Mucosa of descending colon (tissue), 3 donors: ENCODE measurements at regions not wholly inside any gene's neighbourhood (a gene's known extent, or its start where the extent isn't known, plus 50 kb on each side); places are given as distances from the start of the nearest gene placed in this dataset.
"Not testable (repeated sequence)": the region's sequence is repeated elsewhere in the genome, so short reads cannot be mapped to it uniquely, and the experiment has no call there.

Source experiments
- ATAC-seq: fragments of 200-7000 bp; cut with Tn5 transposase; one replicate; pipeline ENCODE4 v1.9.1; 2020; ENCODE audit warnings: mild to moderate bottlenecking, moderate library complexity
- DNase-seq, 3 donors: peaks; one replicate each; pipeline ENCODE4 v3.0.0-alpha.2; 2020
- H3K36me3 ChIP-seq: fragments of 200-600 bp; one replicate; pipeline ENCODE4 v1.8.0; 2021; ENCODE audit warnings: low read depth, mild to moderate bottlenecking
- H3K4me1 ChIP-seq: fragments of 200-600 bp; one replicate; pipeline ENCODE4 v1.8.0; 2021; ENCODE audit warnings: low read depth, mild to moderate bottlenecking
- H3K4me3 ChIP-seq: fragments of 200-600 bp; one replicate; pipeline ENCODE4 v1.8.0; 2021; ENCODE audit warnings: mild to moderate bottlenecking
- H3K9me3 ChIP-seq: fragments of 200-600 bp; one replicate; pipeline ENCODE4 v1.8.0; 2021; ENCODE audit warnings: mild to moderate bottlenecking
- intact Hi-C, 2 donors: fragments of 100-400 bp; cut with DNase I in 1 of 2; cut with micrococcal nuclease in 1 of 2; formaldehyde crosslinking; loops; one replicate each; pipeline versions ENCODE4 v1.11.0 to v1.11.1; 2022; cut with DNase I, micrococcal nuclease
- TF ChIP-seq, protein P1 (sequence below): fragments of 200-600 bp; IDR thresholded peaks from one replicate; pipeline ENCODE4 v1.8.0; 2022; ENCODE audit warnings: antibody characterized with exemption, mild to moderate bottlenecking
- donor health status: DM: no; HTN: no; CAD: no; lungs with moderate emphysema.
- donor health status: DM: no; HTN: no; CAD: no.
- donor health status: DM: no; HTN: yes; CAD: no.

DNA sequence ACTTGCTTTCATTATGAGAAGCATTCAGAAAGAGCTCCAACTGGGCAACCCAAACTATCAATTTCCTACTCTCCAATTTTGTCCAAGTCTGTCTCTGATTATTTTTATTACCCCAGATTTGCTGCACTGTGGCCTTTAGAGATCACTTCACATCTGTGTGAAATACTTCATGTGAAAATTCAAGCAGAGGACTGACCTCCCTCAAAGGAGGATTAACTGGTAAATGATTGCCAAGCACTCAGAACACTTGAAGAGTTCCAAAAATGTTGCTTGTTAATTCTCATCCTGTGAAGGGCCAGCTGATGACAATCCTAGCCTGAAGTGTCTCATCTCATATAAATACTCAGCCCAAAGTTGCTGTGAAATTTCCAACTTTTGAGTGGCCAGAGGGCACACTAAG, 182.8 kb upstream of the DGKB start:
- no peaks in the 10 kb centered on the region for H3K9me3 ChIP-seq
- no peaks in the 10 kb centered on the region for H3K36me3 ChIP-seq
- ATAC-seq: no peak
- DNase-seq: no peak
- intact Hi-C loops: no loop called here
- TF ChIP-seq, protein P1, sequence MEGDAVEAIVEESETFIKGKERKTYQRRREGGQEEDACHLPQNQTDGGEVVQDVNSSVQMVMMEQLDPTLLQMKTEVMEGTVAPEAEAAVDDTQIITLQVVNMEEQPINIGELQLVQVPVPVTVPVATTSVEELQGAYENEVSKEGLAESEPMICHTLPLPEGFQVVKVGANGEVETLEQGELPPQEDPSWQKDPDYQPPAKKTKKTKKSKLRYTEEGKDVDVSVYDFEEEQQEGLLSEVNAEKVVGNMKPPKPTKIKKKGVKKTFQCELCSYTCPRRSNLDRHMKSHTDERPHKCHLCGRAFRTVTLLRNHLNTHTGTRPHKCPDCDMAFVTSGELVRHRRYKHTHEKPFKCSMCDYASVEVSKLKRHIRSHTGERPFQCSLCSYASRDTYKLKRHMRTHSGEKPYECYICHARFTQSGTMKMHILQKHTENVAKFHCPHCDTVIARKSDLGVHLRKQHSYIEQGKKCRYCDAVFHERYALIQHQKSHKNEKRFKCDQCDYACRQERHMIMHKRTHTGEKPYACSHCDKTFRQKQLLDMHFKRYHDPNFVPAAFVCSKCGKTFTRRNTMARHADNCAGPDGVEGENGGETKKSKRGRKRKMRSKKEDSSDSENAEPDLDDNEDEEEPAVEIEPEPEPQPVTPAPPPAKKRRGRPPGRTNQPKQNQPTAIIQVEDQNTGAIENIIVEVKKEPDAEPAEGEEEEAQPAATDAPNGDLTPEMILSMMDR: no peak
- no peak overlapping the region for H3K4me3 ChIP-seq
- no peaks in the 10 kb centered on the region for H3K4me1 ChIP-seq

DNA sequence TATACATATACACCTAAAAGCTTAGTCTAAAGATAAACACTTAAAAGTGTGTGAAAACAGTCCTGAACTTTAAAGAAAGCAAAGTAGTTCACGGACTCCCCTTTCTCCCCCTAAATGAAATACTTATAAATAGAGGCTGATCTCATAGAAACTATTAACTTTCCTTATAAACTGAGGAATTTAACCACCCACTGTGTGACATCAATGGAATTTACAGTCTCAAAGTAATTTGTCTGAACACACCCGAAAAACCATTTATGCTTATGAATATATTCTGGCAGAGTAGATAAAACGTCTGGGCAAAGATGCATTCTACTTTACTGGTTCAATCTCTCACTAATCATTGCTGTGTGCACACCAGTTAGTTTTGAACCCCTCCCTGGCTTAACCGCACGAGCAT, 181.8 kb upstream of the DGKB start:
- no peaks in the 10 kb centered on the region for H3K9me3 ChIP-seq
- intact Hi-C loops: no loop called here
- no peaks in the 10 kb centered on the region for H3K36me3 ChIP-seq
- H3K4me3 ChIP-seq: no peak overlapping the region
- TF ChIP-seq, protein P1: no peak
- H3K4me1 ChIP-seq: no peaks in the 10 kb centered on the region
- DNase-seq (no peak), ATAC-seq (no peak)

DNA sequence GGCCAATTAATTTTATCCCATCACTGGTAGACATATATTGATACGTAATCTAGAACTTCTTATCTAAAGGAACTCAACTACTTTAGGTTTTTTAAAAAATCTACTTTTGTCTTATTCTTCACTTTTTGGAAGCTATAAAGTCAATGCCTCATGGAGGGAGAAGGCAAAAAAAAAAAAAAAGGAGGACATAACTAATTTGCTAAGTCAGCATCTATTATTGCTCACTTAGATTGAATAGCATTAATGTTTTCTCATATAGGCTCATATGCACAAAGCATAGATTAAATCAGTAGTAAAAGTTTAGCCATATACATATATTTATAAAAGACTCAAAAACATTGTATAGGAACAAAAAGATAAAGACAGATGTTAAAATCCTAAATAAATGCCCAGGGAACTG, 179.3 kb upstream of the DGKB start:
- Histone ChIP-seq H3K4me3 (no peak overlapping the region), H3K36me3 (no peaks in the 10 kb centered on the region), H3K9me3 (no peaks in the 10 kb centered on the region), H3K4me1 (no peaks in the 10 kb centered on the region)
- intact Hi-C loops: no loop called here
- DNase-seq (no peak), ATAC-seq (no peak)
- TF ChIP-seq, protein P1: no peak

DNA sequence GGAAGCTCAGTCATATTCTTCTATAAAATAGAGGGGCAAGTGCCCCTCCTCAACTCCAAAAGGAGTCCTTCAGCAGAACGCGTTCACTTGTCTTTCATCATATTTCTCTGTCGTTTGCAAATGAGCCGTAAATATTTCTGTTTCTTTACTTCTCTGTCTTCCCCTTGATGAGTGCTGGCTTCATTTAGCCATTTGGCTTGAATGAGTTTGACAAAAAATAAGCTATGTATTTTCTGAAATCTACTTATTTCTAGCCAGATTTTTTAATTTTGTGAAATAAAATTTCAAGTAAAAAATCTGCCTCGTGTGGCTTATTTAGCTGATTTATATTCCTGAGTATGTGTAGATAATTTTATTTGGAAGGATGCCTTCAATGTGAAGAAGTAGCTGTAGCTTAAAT, 170.8 kb upstream of the DGKB start:
- Histone ChIP-seq H3K4me3 (no peak overlapping the region), H3K9me3 (no peaks in the 10 kb centered on the region), H3K4me1 (no peaks in the 10 kb centered on the region), H3K36me3 (no peaks in the 10 kb centered on the region)
- DNase-seq: no peak
- ATAC-seq: no peak
- intact Hi-C loops: no loop called here
- TF ChIP-seq, protein P1: no peak

DNA sequence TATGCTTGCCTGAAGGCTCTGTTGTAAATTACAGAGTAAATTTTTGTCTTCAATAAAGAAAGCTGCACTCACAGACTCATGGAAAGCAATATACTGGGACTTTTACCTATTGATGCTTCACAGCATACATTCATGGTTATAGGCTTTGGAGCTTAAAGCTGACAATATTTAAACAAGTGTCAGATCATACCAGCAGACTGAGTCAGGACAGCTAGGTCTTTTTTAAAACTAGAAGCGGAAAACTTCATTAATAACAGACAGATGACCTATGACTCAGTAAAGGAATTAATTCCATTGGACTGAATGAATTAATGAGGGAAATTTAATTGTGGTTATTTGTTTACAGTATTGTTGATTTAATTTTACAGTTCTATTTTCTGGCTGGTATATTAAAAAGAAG, 165.8 kb upstream of the DGKB start:
- no peaks in the 10 kb centered on the region for H3K9me3 ChIP-seq
- no peaks in the 10 kb centered on the region for H3K36me3 ChIP-seq
- no peak for ATAC-seq
- DNase-seq: no peak
- H3K4me1 ChIP-seq: no peaks in the 10 kb centered on the region
- no peak overlapping the region for H3K4me3 ChIP-seq
- intact Hi-C loops: no loop called here
- TF ChIP-seq, protein P1: no peak

DNA sequence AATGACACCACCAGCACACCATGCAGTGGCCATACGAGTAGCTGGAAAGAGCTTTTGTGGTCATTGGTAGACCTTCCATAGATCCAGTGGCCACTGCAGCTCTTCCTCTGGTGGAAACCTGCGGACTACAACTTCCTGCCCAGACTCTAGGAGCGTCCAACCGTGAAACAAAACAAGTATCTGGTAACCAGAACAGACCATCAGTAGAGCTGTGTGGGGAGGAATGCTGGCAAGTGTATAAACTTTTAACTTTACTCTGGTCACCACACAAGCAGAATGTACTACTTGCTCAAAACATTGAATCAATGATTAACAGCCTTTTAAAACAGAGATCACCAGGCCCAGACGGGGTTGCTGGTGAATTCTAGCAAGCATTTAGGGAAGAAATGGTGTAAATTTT, 154.7 kb upstream of the DGKB start:
- ATAC-seq (no peak), DNase-seq (no peak)
- TF ChIP-seq, protein P1: no peak
- H3K4me1 ChIP-seq: no peaks in the 10 kb centered on the region
- H3K4me3 ChIP-seq: no peak overlapping the region
- intact Hi-C loops: no loop called here
- no peaks in the 10 kb centered on the region for H3K36me3 ChIP-seq
- no peaks in the 10 kb centered on the region for H3K9me3 ChIP-seq

DNA sequence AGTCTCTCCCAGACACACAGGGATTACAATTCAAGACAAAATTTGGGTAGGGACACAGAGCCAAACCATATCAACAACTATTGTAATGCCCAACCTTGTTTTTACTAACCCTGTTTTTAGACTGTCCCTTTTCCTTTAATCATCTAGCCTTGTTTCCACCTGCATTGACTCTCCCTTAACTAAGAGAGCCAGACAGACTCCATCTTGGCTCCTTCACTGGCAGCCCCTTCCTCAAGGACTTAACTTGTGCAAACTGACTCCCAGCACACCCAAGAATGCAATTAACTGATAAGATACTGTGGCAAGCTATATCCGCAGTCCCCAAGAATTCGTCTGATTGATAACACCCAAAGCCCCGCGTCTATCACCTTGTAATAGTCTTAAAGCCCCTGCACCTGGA, 151.8 kb upstream of the DGKB start:
- H3K9me3 ChIP-seq, H3K4me3 ChIP-seq, H3K36me3 ChIP-seq, H3K4me1 ChIP-seq, DNase-seq, ATAC-seq, intact Hi-C loops: not testable (repeated sequence)
